ENCODE measurements at regions not wholly inside any gene's neighbourhood (a gene's known extent, or its start where the extent isn't known, plus 50 kb on each side); places are given as distances from the start of the nearest gene placed in this dataset.

DNA sequence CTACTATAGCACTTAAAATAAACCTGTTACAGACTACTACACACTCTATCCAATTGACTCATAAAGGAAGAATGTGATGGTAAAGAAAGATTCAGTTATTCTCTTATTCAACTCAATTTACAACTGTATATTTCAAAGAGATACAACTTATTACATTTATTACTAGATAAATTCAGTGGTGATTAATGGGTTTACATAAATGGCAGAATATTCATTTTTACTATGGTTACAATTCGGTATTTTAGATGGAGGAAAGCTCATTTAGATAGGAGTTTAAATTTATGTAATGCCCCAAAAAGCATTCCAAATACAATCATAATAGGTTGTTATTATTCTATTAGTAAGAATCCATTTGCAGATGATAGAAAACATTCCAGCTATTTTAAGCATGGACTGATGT is 439.1 kb upstream of the OPRM1 start:
- WGBS, result 46% methylated on average over 1 of the region's 1 CpG
- TF ChIP-seq HNF4A (conservative IDR thresholded peaks at IDR 0.05) (no peak), HNF4G (IDR thresholded peaks at IDR 0.05) (no peak), RAD21 (IDR thresholded peaks at IDR 0.05) (no peak), NR2F2 (IDR thresholded peaks at IDR 0.05) (no peak), SP1 (IDR thresholded peaks at IDR 0.05) (no peak), JUND (IDR thresholded peaks at IDR 0.05) (no peak), GABPA (IDR thresholded peaks at IDR 0.05 in 1 of 2, conservative IDR thresholded peaks at IDR 0.05 in 1 of 2) (no peak), EGR1 (IDR thresholded peaks at IDR 0.05; ENCODE audit: low read depth in 2 of 2) (no peak), RXRA (IDR thresholded peaks at IDR 0.05) (no peak)
- TF ChIP-seq, protein P1, sequence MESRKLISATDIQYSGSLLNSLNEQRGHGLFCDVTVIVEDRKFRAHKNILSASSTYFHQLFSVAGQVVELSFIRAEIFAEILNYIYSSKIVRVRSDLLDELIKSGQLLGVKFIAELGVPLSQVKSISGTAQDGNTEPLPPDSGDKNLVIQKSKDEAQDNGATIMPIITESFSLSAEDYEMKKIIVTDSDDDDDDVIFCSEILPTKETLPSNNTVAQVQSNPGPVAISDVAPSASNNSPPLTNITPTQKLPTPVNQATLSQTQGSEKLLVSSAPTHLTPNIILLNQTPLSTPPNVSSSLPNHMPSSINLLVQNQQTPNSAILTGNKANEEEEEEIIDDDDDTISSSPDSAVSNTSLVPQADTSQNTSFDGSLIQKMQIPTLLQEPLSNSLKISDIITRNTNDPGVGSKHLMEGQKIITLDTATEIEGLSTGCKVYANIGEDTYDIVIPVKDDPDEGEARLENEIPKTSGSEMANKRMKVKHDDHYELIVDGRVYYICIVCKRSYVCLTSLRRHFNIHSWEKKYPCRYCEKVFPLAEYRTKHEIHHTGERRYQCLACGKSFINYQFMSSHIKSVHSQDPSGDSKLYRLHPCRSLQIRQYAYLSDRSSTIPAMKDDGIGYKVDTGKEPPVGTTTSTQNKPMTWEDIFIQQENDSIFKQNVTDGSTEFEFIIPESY (IDR thresholded peaks at IDR 0.05), result no peak
- TF ChIP-seq, protein P2, sequence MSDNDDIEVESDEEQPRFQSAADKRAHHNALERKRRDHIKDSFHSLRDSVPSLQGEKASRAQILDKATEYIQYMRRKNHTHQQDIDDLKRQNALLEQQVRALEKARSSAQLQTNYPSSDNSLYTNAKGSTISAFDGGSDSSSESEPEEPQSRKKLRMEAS (IDR thresholded peaks at IDR 0.05), result no peak
- TF ChIP-seq, protein P3, sequence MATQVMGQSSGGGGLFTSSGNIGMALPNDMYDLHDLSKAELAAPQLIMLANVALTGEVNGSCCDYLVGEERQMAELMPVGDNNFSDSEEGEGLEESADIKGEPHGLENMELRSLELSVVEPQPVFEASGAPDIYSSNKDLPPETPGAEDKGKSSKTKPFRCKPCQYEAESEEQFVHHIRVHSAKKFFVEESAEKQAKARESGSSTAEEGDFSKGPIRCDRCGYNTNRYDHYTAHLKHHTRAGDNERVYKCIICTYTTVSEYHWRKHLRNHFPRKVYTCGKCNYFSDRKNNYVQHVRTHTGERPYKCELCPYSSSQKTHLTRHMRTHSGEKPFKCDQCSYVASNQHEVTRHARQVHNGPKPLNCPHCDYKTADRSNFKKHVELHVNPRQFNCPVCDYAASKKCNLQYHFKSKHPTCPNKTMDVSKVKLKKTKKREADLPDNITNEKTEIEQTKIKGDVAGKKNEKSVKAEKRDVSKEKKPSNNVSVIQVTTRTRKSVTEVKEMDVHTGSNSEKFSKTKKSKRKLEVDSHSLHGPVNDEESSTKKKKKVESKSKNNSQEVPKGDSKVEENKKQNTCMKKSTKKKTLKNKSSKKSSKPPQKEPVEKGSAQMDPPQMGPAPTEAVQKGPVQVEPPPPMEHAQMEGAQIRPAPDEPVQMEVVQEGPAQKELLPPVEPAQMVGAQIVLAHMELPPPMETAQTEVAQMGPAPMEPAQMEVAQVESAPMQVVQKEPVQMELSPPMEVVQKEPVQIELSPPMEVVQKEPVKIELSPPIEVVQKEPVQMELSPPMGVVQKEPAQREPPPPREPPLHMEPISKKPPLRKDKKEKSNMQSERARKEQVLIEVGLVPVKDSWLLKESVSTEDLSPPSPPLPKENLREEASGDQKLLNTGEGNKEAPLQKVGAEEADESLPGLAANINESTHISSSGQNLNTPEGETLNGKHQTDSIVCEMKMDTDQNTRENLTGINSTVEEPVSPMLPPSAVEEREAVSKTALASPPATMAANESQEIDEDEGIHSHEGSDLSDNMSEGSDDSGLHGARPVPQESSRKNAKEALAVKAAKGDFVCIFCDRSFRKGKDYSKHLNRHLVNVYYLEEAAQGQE (IDR thresholded peaks at IDR 0.05), result no peak
- TF ChIP-seq, protein P4, sequence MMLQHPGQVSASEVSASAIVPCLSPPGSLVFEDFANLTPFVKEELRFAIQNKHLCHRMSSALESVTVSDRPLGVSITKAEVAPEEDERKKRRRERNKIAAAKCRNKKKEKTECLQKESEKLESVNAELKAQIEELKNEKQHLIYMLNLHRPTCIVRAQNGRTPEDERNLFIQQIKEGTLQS (IDR thresholded peaks at IDR 0.05), result no peak
- no peaks in the 10 kb centered on the region for H3K9me3 ChIP-seq (ENCODE audit: control insufficient read depth in 4 of 4, low read length in 3 of 4)

DNA sequence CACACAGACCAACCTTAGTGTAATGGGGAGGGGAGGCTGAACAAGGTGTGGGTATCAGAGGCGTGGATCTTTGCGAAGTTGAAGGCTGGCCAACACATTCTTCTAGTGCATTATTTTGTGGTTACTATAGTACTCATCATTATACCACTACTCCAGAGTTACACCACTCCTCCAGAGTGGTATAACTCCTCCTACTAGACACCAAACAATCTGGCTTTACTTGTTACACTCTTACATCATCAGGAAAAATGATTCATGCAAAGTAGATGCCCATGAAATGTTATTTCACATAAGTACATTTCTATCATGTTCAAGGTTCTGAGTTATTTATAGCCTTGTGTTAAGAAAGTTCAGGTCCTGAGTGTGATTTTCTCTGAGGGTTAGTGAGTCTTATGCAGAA is 443.1 kb upstream of the OPRM1 start:
- Histone ChIP-seq H3K4me3 (ENCODE audit: low read depth in 1 of 3, low read length in 3 of 3) (no peak overlapping the region), H3K27ac (ENCODE audit: low read depth in 1 of 2, low read length in 2 of 2) (no peak overlapping the region), H3K4me1 (ENCODE audit: control insufficient read depth in 4 of 4, insufficient read depth in 4 of 4, low read length in 3 of 4) (no peaks in the 10 kb centered on the region), H3K9ac (ENCODE audit: low read depth in 1 of 2, low read length in 2 of 2) (no peak overlapping the region), H3K9me3 (ENCODE audit: control insufficient read depth in 4 of 4, low read length in 3 of 4) (no peaks in the 10 kb centered on the region), H3K36me3 (ENCODE audit: control insufficient read depth in 4 of 4, insufficient read depth in 3 of 4, low read depth in 1 of 4, low read length in 3 of 4) (no peaks in the 10 kb centered on the region), H3K27me3 (ENCODE audit: control insufficient read depth in 4 of 4, insufficient read depth in 4 of 4, low read length in 3 of 4) (no peaks in the 10 kb centered on the region)
- no peak for DNase-seq (ENCODE audit: low spot score)
- 69% methylated on average over 2 of the region's 2 CpGs for WGBS
- TF ChIP-seq RXRA (IDR thresholded peaks at IDR 0.05), result no peak
- TF ChIP-seq, protein P3 (IDR thresholded peaks at IDR 0.05), result no peak
- TF ChIP-seq HNF4G (IDR thresholded peaks at IDR 0.05), result no peak
- TF ChIP-seq EGR1 (IDR thresholded peaks at IDR 0.05; ENCODE audit: low read depth in 2 of 2), result no peak
- TF ChIP-seq, protein P5, sequence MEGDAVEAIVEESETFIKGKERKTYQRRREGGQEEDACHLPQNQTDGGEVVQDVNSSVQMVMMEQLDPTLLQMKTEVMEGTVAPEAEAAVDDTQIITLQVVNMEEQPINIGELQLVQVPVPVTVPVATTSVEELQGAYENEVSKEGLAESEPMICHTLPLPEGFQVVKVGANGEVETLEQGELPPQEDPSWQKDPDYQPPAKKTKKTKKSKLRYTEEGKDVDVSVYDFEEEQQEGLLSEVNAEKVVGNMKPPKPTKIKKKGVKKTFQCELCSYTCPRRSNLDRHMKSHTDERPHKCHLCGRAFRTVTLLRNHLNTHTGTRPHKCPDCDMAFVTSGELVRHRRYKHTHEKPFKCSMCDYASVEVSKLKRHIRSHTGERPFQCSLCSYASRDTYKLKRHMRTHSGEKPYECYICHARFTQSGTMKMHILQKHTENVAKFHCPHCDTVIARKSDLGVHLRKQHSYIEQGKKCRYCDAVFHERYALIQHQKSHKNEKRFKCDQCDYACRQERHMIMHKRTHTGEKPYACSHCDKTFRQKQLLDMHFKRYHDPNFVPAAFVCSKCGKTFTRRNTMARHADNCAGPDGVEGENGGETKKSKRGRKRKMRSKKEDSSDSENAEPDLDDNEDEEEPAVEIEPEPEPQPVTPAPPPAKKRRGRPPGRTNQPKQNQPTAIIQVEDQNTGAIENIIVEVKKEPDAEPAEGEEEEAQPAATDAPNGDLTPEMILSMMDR (IDR thresholded peaks at IDR 0.05; ENCODE audit: low read depth, low read length, missing input control), result no peak
- TF ChIP-seq YY1 (IDR thresholded peaks at IDR 0.05), result no peak
- TF ChIP-seq FOXA1 (IDR thresholded peaks at IDR 0.05), result no peak
- TF ChIP-seq JUND (IDR thresholded peaks at IDR 0.05), result no peak
- TF ChIP-seq, protein P4 (IDR thresholded peaks at IDR 0.05), result no peak
- TF ChIP-seq, protein P2 (IDR thresholded peaks at IDR 0.05), result no peak
- TF ChIP-seq FOXA2 (IDR thresholded peaks at IDR 0.05), result no peak
- TF ChIP-seq TAF1 (conservative IDR thresholded peaks at IDR 0.05), result no peak
- no peak for TF ChIP-seq RAD21 (IDR thresholded peaks at IDR 0.05)
- TF ChIP-seq NR2F2 (IDR thresholded peaks at IDR 0.05), result no peak
- TF ChIP-seq SP1 (IDR thresholded peaks at IDR 0.05), result no peak
- no peak for TF ChIP-seq GABPA (IDR thresholded peaks at IDR 0.05 in 1 of 2, conservative IDR thresholded peaks at IDR 0.05 in 1 of 2)

More for the DNA sequence above, 439.1 kb upstream of the OPRM1 start:
- no peaks in the 10 kb centered on the region for H3K36me3 ChIP-seq (ENCODE audit: control insufficient read depth in 4 of 4, insufficient read depth in 3 of 4, low read depth in 1 of 4, low read length in 3 of 4)
- H3K27ac ChIP-seq (ENCODE audit: low read depth in 1 of 2, low read length in 2 of 2), result no peak overlapping the region
- no peak overlapping the region for H3K9ac ChIP-seq (ENCODE audit: low read depth in 1 of 2, low read length in 2 of 2)
- H3K4me1 ChIP-seq (ENCODE audit: control insufficient read depth in 4 of 4, insufficient read depth in 4 of 4, low read length in 3 of 4), result no peaks in the 10 kb centered on the region
- no peak for DNase-seq (ENCODE audit: low spot score)
- H3K27me3 ChIP-seq (ENCODE audit: control insufficient read depth in 4 of 4, insufficient read depth in 4 of 4, low read length in 3 of 4), result no peaks in the 10 kb centered on the region
- no peak overlapping the region for H3K4me3 ChIP-seq (ENCODE audit: low read depth in 1 of 3, low read length in 3 of 3)
